H9 (cell line): ENCODE measurements at regions not wholly inside any gene's neighbourhood (a gene's known extent, or its start where the extent isn't known, plus 50 kb on each side); places are given as distances from the start of the nearest gene placed in this dataset.

Experiments
- DNase-seq: peaks from one replicate; pipeline ENCODE4 v3.0.0-alpha.2; 2017
- H2AFZ ChIP-seq: one replicate; pipeline ENCODE4 v1.6.1; 2013; ENCODE audit warnings: mild to moderate bottlenecking, low read length, control low read depth, moderate library complexity
- H2AK5ac ChIP-seq: 2 replicates; pipeline ENCODE4 v1.6.1; 2013; ENCODE audit warnings: low read length, control low read depth, mixed read lengths; ENCODE audit not compliant: insufficient read length
- H2BK120ac ChIP-seq: one replicate; pipeline ENCODE4 v1.6.1; 2013; ENCODE audit warnings: low read depth, mild to moderate bottlenecking, low read length, control low read depth, inconsistent platforms; ENCODE audit not compliant: poor library complexity, severe bottlenecking
- H2BK12ac ChIP-seq: 2 replicates; pipeline ENCODE4 v1.6.1; 2013; ENCODE audit warnings: low read length, control low read depth, mixed read lengths, low read depth; ENCODE audit not compliant: insufficient read length
- H2BK15ac ChIP-seq: 2 replicates; pipeline ENCODE4 v1.6.1; 2013; ENCODE audit warnings: low read depth, low read length, control low read depth
- H2BK20ac ChIP-seq: one replicate; pipeline ENCODE4 v1.6.1; 2013; ENCODE audit warnings: low read depth, mild to moderate bottlenecking, low read length, control low read depth, inconsistent platforms; ENCODE audit not compliant: poor library complexity, severe bottlenecking
- H2BK5ac ChIP-seq: 2 replicates; pipeline ENCODE4 v1.6.1; 2013; ENCODE audit warnings: low read length, control low read depth, mixed read lengths; ENCODE audit not compliant: insufficient read length
- H3K14ac ChIP-seq: 2 replicates; pipeline ENCODE4 v1.6.1; 2013; ENCODE audit warnings: low read length, control low read depth; ENCODE audit not compliant: insufficient read depth
- H3K18ac ChIP-seq: 2 replicates; pipeline ENCODE4 v1.6.1; 2013; ENCODE audit warnings: low read depth, mild to moderate bottlenecking, mixed read lengths, low read length, control low read depth; ENCODE audit not compliant: insufficient read length
- H3K23ac ChIP-seq: 2 replicates; pipeline ENCODE4 v1.6.1; 2013; ENCODE audit warnings: low read length, control low read depth, mixed read lengths, low read depth; ENCODE audit not compliant: insufficient read length
- H3K23me2 ChIP-seq: 2 replicates; pipeline ENCODE4 v1.6.1; 2013; ENCODE audit warnings: low read depth, mild to moderate bottlenecking, mixed read lengths, low read length, control low read depth; ENCODE audit not compliant: insufficient read length, poor library complexity, severe bottlenecking
- H3K27ac ChIP-seq: 2 replicates; pipeline ENCODE4 v1.5.1; 2013; ENCODE audit warnings: low read length, control low read depth, mixed read lengths, low read depth; ENCODE audit not compliant: insufficient read length
- H3K27me3 ChIP-seq: 2 replicates; pipeline ENCODE4 v1.6.1; 2013; ENCODE audit warnings: low read length, control low read depth, inconsistent platforms; ENCODE audit not compliant: insufficient read depth
- H3K4ac ChIP-seq: 2 replicates; pipeline ENCODE4 v1.6.1; 2013; ENCODE audit warnings: low read depth, mild to moderate bottlenecking, control low read depth, inconsistent platforms, low read length, moderate library complexity
- H3K4me1 ChIP-seq: 2 replicates; pipeline ENCODE4 v1.6.1; 2013; ENCODE audit warnings: low read length, control low read depth, inconsistent platforms; ENCODE audit not compliant: insufficient read depth
- H3K4me2 ChIP-seq: 2 replicates; pipeline ENCODE4 v1.6.1; 2013; ENCODE audit warnings: low read length, control low read depth, mixed read lengths; ENCODE audit not compliant: insufficient read length, insufficient read depth
- H3K56ac ChIP-seq: 2 replicates; pipeline ENCODE4 v1.6.1; 2013; ENCODE audit warnings: low read depth, mild to moderate bottlenecking, mixed read lengths, low read length, control low read depth; ENCODE audit not compliant: insufficient read length
- H3K79me1 ChIP-seq: 2 replicates; pipeline ENCODE4 v1.6.1; 2013; ENCODE audit warnings: low read depth, mild to moderate bottlenecking, moderate library complexity, low read length, control low read depth, inconsistent platforms; ENCODE audit not compliant: insufficient read depth, poor library complexity, severe bottlenecking
- H3K79me2 ChIP-seq: 2 replicates; pipeline ENCODE4 v1.6.1; 2013; ENCODE audit warnings: low read length, control low read depth, inconsistent platforms; ENCODE audit not compliant: insufficient read depth
- H3K9ac ChIP-seq: 2 replicates; pipeline ENCODE4 v1.6.1; 2013; ENCODE audit warnings: low read length, control low read depth, mixed read lengths; ENCODE audit not compliant: insufficient read length; ENCODE audit errors: extremely low read depth
- H3K9me3 ChIP-seq: one replicate; pipeline ENCODE4 v1.6.1; 2013; ENCODE audit warnings: low read depth, low read length, inconsistent platforms; ENCODE audit not compliant: control insufficient read depth
- H3T11ph ChIP-seq: one replicate; pipeline ENCODE4 v1.6.1; 2013; ENCODE audit warnings: mild to moderate bottlenecking, low read length, control low read depth, inconsistent platforms
- H4K20me1 ChIP-seq: one replicate; pipeline ENCODE4 v1.6.1; 2013; ENCODE audit not compliant: control insufficient read depth, insufficient read length, insufficient read depth
- H4K5ac ChIP-seq: 2 replicates; pipeline ENCODE4 v1.6.1; 2013; ENCODE audit warnings: low read depth, mild to moderate bottlenecking, mixed read lengths, low read length, control low read depth; ENCODE audit not compliant: insufficient read length
- H4K8ac ChIP-seq: replicated peaks from 2 replicates; pipeline ENCODE4 v1.6.1; 2013; ENCODE audit warnings: low read length, control low read depth, mixed read lengths, low read depth; ENCODE audit not compliant: insufficient read length
- H4K91ac ChIP-seq: 2 replicates; pipeline ENCODE4 v1.6.1; 2013; ENCODE audit warnings: low read depth, mild to moderate bottlenecking, moderate library complexity, mixed read lengths, low read length, control low read depth; ENCODE audit not compliant: insufficient read length
- H3K27ac Mint-ChIP-seq, 3 experiments: 2 replicates in 2 of 3; 3 replicates in 1 of 3; pipeline ENCODE4 v1.8.0; 2020 to 2021; ENCODE audit warnings: mixed read lengths in 3 of 3, mild to moderate bottlenecking in 1 of 3, moderate library complexity in 1 of 3
- H3K27me3 Mint-ChIP-seq: 2 replicates; pipeline ENCODE4 v1.8.0; 2021; ENCODE audit warnings: low read depth, mild to moderate bottlenecking, moderate library complexity, mixed read lengths
- H3K36me3 Mint-ChIP-seq, 3 experiments: 2 replicates in 2 of 3; 3 replicates in 1 of 3; pipeline ENCODE4 v1.8.0; 2020 to 2021; ENCODE audit warnings: low read depth in 3 of 3, mixed read lengths in 3 of 3; ENCODE audit not compliant: insufficient read depth in 1 of 3
- H3K4me1 Mint-ChIP-seq, 2 experiments: 2 replicates each; pipeline ENCODE4 v1.8.0; 2020; ENCODE audit warnings: mixed read lengths in 2 of 2
- H3K4me3 Mint-ChIP-seq, 2 experiments: 2 replicates in 1 of 2; 3 replicates in 1 of 2; pipeline ENCODE4 v1.8.0; 2020 to 2021; ENCODE audit warnings: mild to moderate bottlenecking in 2 of 2, mixed read lengths in 2 of 2, moderate library complexity in 1 of 2
- H3K9me3 Mint-ChIP-seq, 2 experiments: 2 replicates in 1 of 2; 3 replicates in 1 of 2; pipeline ENCODE4 v1.8.0; 2020; ENCODE audit warnings: mild to moderate bottlenecking in 2 of 2, mixed read lengths in 2 of 2, moderate library complexity in 1 of 2
- WGBS: extraction: QIAGEN DNeasy Blood & Tissue Kit; methylation state at CpG from one replicate; pipeline ENCODE4 v1.1.7; 2013; ENCODE audit warnings: missing lambda C conversion rate, low lambda C conversion rate, mixed read lengths; ENCODE audit not compliant: insufficient read length; ENCODE audit errors: extremely low coverage; 5-methylcytosine and 5-hydroxymethylcytosine counted together
- TF ChIP-seq, protein P1 (sequence below): fragments of 200-600 bp; sonication (generic); conservative IDR thresholded peaks from 3 replicates; pipeline ENCODE4 v1.8.0; 2021; ENCODE audit warnings: antibody characterized with exemption, mild to moderate bottlenecking

- DNase-seq: peak; percentile 51
- no peaks in the 10 kb centered on the region for H3K27me3 ChIP-seq
- H3K18ac ChIP-seq: no peak overlapping the region
- H3K23ac ChIP-seq: no peak overlapping the region
- Mint-ChIP-seq H3K36me3 (peaks cover 0 to 4% (median 0%) of the 10 kb centered on the region in 3 experiments; a peak in 2 of 7 replicates), H3K27me3 (no peaks in the 10 kb centered on the region; the same call in 1 of the 2 replicates), H3K4me1 (peaks cover 41 to 58% of the 10 kb centered on the region in 2 experiments), H3K27ac (peak overlapping the region; percentile 50 to 81 (median 57); a peak in 5 of 7 replicates), H3K4me3 (peak overlapping the region in 1 of 2 experiments; percentile 3; a peak in 2 of 5 replicates), H3K9me3 (no peaks in the 10 kb centered on the region)
- no peaks in the 10 kb centered on the region for H4K20me1 ChIP-seq
- H2BK12ac ChIP-seq: no peak overlapping the region
- H3K9me3 ChIP-seq: no peaks in the 10 kb centered on the region
- no peaks in the 10 kb centered on the region for H3K79me1 ChIP-seq
- H3K27ac ChIP-seq: no peak overlapping the region
- no peak overlapping the region for H4K5ac ChIP-seq
- peak overlapping the region; percentile 6 for H3K4me2 ChIP-seq
- no peaks in the 10 kb centered on the region for H3K23me2 ChIP-seq
- H4K91ac ChIP-seq: no peak overlapping the region
- H3T11ph ChIP-seq: no peak overlapping the region
- H3K4ac ChIP-seq: no peak overlapping the region
- no peak overlapping the region for H2AFZ ChIP-seq
- H3K79me2 ChIP-seq: no peaks in the 10 kb centered on the region
- H2AK5ac ChIP-seq: no peak overlapping the region
- WGBS: no CpG with 5 or more reads among the region's 6 CpGs
- H2BK5ac ChIP-seq: no peak overlapping the region
- H3K56ac ChIP-seq: no peak overlapping the region
- H4K8ac ChIP-seq: no peak overlapping the region
- no peak overlapping the region for H3K9ac ChIP-seq
- no peak overlapping the region for H2BK15ac ChIP-seq
- no peak overlapping the region for H2BK20ac ChIP-seq
- no peak overlapping the region for H2BK120ac ChIP-seq
- H3K4me1 ChIP-seq: peaks cover 2% of the 10 kb centered on the region
- TF ChIP-seq, protein P1, sequence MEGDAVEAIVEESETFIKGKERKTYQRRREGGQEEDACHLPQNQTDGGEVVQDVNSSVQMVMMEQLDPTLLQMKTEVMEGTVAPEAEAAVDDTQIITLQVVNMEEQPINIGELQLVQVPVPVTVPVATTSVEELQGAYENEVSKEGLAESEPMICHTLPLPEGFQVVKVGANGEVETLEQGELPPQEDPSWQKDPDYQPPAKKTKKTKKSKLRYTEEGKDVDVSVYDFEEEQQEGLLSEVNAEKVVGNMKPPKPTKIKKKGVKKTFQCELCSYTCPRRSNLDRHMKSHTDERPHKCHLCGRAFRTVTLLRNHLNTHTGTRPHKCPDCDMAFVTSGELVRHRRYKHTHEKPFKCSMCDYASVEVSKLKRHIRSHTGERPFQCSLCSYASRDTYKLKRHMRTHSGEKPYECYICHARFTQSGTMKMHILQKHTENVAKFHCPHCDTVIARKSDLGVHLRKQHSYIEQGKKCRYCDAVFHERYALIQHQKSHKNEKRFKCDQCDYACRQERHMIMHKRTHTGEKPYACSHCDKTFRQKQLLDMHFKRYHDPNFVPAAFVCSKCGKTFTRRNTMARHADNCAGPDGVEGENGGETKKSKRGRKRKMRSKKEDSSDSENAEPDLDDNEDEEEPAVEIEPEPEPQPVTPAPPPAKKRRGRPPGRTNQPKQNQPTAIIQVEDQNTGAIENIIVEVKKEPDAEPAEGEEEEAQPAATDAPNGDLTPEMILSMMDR: no peak
- H3K14ac ChIP-seq: no peak overlapping the region
These were observed 226.5 kb upstream of the PELI2 start for GRCh38 chr14:55891692-55892091.
